MCF 10A (cell line): ENCODE measurements at regions not wholly inside any gene's neighbourhood (a gene's known extent, or its start where the extent isn't known, plus 50 kb on each side); places are given as distances from the start of the nearest gene placed in this dataset.

Source experiments
- BruUV-seq: library from RNA; stranded (reverse); fragments of 400-500 nt; replicated peaks from 2 replicates; lab custom pipeline; 2021; lab: Mats Ljungman, UMichigan
- CTCF ChIA-PET: fragments of 300-600 bp; sonication (Branson Sonifier 250); formaldehyde crosslinking; extraction: SDS; loops from one replicate; lab custom pipeline; 2021; ENCODE audit warnings: antibody characterized with exemption, inconsistent platforms; lab: Yijun Ruan, JAX
- POLR2A ChIA-PET: fragments of 300-600, 350-650 bp; sonication (Branson Sonifier 250); formaldehyde crosslinking; extraction: SDS; loops from one replicate; lab custom pipeline; 2020; ENCODE audit warnings: antibody characterized with exemption, inconsistent platforms; lab: Yijun Ruan, JAX
- DNase-seq: peaks from one replicate; pipeline ENCODE4 v3.0.0-alpha.2; 2018; ENCODE audit not compliant: unreplicated experiment
- H3K27ac Mint-ChIP-seq: one replicate; pipeline ENCODE4 v1.8.0; 2022; ENCODE audit warnings: mild to moderate bottlenecking, low read depth, mixed read lengths; ENCODE audit not compliant: unreplicated experiment
- H3K27me3 Mint-ChIP-seq: one replicate; pipeline ENCODE4 v1.8.0; 2022; ENCODE audit warnings: mixed read lengths; ENCODE audit not compliant: insufficient read depth, unreplicated experiment
- H3K36me3 Mint-ChIP-seq: one replicate; pipeline ENCODE4 v1.8.0; 2022; ENCODE audit warnings: mild to moderate bottlenecking, moderate library complexity, mixed read lengths; ENCODE audit not compliant: insufficient read depth, unreplicated experiment
- H3K4me1 Mint-ChIP-seq: one replicate; pipeline ENCODE4 v1.8.0; 2022; ENCODE audit warnings: mixed read lengths; ENCODE audit not compliant: insufficient read depth, unreplicated experiment
- H3K4me3 Mint-ChIP-seq: one replicate; pipeline ENCODE4 v1.8.0; 2022; ENCODE audit warnings: mild to moderate bottlenecking, moderate library complexity, mixed read lengths; ENCODE audit not compliant: unreplicated experiment
- H3K9me3 Mint-ChIP-seq: one replicate; pipeline ENCODE4 v1.8.0; 2022; ENCODE audit warnings: mixed read lengths; ENCODE audit not compliant: unreplicated experiment
- intact Hi-C: fragments of 100-400 bp; cut with micrococcal nuclease; formaldehyde crosslinking; loops from 2 replicates; pipeline ENCODE4 v1.14.1; 2022
- TF ChIP-seq, protein P1 (sequence below): fragments of 200-600 bp; IDR thresholded peaks from one replicate; pipeline ENCODE4 v1.8.0; 2022; ENCODE audit warnings: antibody characterized with exemption, mild to moderate bottlenecking; ENCODE audit not compliant: unreplicated experiment

- DNase-seq, result no peak
- Mint-ChIP-seq H3K27me3 (peaks cover 34% of the 10 kb centered on the region), H3K4me3 (no peak overlapping the region), H3K9me3 (no peaks in the 10 kb centered on the region), H3K4me1 (no peaks in the 10 kb centered on the region), H3K27ac (no peak overlapping the region), H3K36me3 (no peaks in the 10 kb centered on the region)
- no TSS peak for BruUV-seq
- intact Hi-C loops, result no loop called here
- ChIA-PET POLR2A (interaction anchor here (0.7 kb wide), 1 partner anchor 1249 kb away, joined by 3 read pairs; no protein-coding TSS in a partner anchor), CTCF (no interaction called here)
- TF ChIP-seq, protein P1, sequence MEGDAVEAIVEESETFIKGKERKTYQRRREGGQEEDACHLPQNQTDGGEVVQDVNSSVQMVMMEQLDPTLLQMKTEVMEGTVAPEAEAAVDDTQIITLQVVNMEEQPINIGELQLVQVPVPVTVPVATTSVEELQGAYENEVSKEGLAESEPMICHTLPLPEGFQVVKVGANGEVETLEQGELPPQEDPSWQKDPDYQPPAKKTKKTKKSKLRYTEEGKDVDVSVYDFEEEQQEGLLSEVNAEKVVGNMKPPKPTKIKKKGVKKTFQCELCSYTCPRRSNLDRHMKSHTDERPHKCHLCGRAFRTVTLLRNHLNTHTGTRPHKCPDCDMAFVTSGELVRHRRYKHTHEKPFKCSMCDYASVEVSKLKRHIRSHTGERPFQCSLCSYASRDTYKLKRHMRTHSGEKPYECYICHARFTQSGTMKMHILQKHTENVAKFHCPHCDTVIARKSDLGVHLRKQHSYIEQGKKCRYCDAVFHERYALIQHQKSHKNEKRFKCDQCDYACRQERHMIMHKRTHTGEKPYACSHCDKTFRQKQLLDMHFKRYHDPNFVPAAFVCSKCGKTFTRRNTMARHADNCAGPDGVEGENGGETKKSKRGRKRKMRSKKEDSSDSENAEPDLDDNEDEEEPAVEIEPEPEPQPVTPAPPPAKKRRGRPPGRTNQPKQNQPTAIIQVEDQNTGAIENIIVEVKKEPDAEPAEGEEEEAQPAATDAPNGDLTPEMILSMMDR, result no peak
Observed at GRCh38 chr7:109377076-109377884, 807.6 kb downstream of the DNAJB9 start.

- DNase-seq, result no peak
- intact Hi-C loops, result no loop called here
- Mint-ChIP-seq H3K36me3 (no peaks in the 10 kb centered on the region), H3K27ac (no peak overlapping the region), H3K4me3 (no peak overlapping the region), H3K9me3 (no peaks in the 10 kb centered on the region), H3K27me3 (no peaks in the 10 kb centered on the region), H3K4me1 (no peaks in the 10 kb centered on the region)
- TF ChIP-seq, protein P1, result no peak
- CTCF ChIA-PET, result no interaction called here
- no TSS peak for BruUV-seq
- POLR2A ChIA-PET, result no interaction called here
Observed at GRCh38 chr7:109386959-109387358, 817.3 kb downstream of the DNAJB9 start.

GRCh38 chr7:109387530-109387929, 817.9 kb downstream of the DNAJB9 start:
- H3K4me3 Mint-ChIP-seq, result no peak overlapping the region
- ChIA-PET POLR2A (no interaction called here), CTCF (no interaction called here)
- H3K27me3 Mint-ChIP-seq, result no peaks in the 10 kb centered on the region
- no peaks in the 10 kb centered on the region for H3K9me3 Mint-ChIP-seq
- H3K36me3 Mint-ChIP-seq, result no peaks in the 10 kb centered on the region
- no peaks in the 10 kb centered on the region for H3K4me1 Mint-ChIP-seq
- no peak overlapping the region for H3K27ac Mint-ChIP-seq
- TF ChIP-seq, protein P1, result no peak
- no TSS peak for BruUV-seq
- DNase-seq, result no peak
- intact Hi-C loops, result no loop called here

DNA sequence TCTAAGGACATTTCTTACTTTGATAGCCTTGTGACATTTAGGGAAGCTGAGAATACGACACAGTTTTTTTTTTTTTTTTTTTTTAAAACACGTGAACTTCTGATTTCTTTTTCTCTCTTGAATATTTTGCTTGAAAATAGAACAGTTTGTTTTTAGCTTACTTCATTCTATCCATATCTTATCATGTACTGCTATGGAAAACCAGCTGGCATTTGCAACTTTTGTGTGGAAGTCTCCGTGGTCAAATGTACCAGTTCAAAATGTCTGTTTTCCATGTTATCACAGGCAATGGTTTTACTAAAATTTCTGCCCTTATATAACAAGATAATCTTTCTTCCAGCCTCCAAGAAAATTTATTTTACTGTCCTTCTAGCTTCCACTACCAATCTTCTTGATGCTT, 821.6 kb downstream of the DNAJB9 start:
- BruUV-seq, result no TSS peak
- no peak overlapping the region for H3K4me3 Mint-ChIP-seq
- CTCF ChIA-PET, result interaction anchor here (0.6 kb wide), 1 partner anchor 543 kb away, joined by 3 read pairs; no protein-coding TSS in a partner anchor

More for the DNA sequence above, 821.6 kb downstream of the DNAJB9 start:
- no peak for DNase-seq
- intact Hi-C loops, result no loop called here
- no peaks in the 10 kb centered on the region for H3K4me1 Mint-ChIP-seq
- POLR2A ChIA-PET, result no interaction called here
- no peak overlapping the region for H3K27ac Mint-ChIP-seq
- no peaks in the 10 kb centered on the region for H3K9me3 Mint-ChIP-seq
- TF ChIP-seq, protein P1, result no peak
- no peaks in the 10 kb centered on the region for H3K36me3 Mint-ChIP-seq
- H3K27me3 Mint-ChIP-seq, result peaks cover 11% of the 10 kb centered on the region
